NCI-H2081 treated with DMSO at 0.1 percent for 48 hours (cell line): ENCODE measurements at regions not wholly inside any gene's neighbourhood (a gene's known extent, or its start where the extent isn't known, plus 50 kb on each side); places are given as distances from the start of the nearest gene placed in this dataset.
A peak's percentile ranks its signal among the peaks of the same experiment; 100 is the strongest.
"Not testable (repeated sequence)": the region's sequence is repeated elsewhere in the genome, so short reads cannot be mapped to it uniquely, and the experiment has no call there.

Experiments used
- DNase-seq: peaks from one replicate; lab custom pipeline; 2025; lab: John Stamatoyannopoulos, UW

DNA sequence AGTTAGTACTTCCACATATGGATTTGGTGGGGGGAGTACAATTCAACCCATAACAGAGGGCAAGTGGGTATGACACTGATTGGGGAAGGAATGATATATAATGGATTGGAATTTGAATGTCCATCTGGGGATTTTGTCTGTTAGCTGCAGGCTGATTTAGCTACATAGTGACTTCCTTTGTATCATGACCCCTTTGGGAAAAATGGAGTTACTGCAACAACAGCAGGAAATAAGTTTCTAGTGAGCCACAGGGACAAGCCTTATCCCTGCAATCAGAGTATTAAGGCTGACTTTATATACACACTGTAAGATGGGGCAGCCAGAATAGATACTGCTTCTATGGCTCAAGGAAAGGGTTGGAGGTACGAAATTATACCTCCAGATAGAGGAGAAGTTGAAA is 404.4 kb upstream of the MEIS1 start:
- no peak for DNase-seq

DNA sequence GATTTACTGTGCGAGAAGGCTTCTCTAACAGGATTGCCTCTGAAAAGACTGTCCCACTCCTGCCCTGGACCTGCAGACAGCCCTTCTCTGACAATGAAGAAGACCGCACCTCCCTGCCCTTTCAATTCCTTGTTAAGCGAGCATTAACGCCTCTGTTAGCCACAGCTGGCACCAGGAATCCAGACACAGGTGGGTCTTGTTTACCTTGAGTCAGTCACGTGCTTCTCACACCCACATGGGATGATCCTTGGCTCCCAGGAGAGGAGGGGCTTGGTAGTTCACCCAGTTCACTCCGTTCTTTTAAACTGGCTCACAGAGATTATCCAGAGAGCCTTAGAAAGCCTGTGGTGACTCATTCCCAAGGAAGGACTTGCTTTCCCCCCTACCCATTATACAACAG is 410.5 kb upstream of the MEIS1 start:
- DNase-seq, result no peak

DNA sequence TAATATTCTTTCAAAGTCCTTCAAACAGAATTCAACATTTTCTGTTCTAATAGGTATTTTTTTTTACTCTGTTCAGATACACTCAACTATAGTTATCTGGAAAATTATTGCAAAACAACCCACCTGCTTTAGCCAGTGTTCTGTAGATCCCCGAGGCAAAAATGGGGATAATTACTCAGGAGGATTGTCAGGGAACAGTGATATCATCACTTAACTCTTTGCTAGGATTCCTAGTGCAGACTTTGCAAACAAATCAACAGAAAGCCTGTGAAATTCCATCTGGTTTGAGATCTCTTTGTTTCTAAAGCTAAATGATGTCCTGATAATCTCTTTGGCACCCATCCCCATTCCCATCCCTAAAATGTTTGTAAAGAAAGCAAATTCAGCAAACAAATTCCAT is 413.6 kb upstream of the MEIS1 start:
- DNase-seq, result peak; percentile 6

DNA sequence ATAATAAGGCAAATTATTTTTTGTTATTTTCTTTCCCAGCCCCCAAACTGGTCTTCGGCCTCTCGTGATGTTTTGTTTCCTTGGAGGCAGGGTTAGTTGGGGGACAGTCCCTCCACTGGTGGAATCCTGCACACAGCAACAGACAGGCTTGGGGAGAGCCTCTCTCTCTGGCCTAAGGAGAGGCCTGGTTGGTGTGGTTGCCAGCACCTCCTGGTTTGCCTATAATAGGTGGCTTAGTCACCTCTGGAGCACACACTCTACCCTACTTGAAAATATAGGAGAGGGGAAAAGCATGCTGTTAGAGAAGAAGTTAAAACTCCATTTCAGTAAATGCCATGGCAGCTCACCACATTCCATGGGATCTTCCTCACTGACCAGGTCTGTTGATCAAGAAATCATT is 417.2 kb upstream of the MEIS1 start:
- no peak for DNase-seq

DNA sequence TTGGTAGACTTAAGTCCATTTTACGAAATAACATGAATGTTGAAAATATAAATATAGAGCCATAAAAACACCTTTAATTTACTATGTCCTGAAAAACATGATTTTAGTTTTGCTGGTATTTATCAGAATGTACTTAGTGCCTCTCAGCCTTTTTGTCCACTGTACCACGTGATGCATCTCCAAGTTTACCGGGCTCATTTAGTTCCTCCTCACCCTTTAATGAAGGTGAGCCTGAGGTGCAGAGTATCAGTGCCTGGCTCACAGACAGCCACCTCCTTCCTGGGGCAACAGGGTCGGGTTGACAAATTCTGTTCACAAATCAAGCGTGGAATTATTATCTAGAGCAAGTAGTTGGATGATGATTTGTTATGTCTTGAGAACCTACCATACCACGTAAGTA is 420.5 kb upstream of the MEIS1 start:
- DNase-seq, result no peak

GRCh38 chr2:66013456-66013855 is 421.5 kb upstream of the MEIS1 start:
- no peak for DNase-seq

- DNase-seq, result no peak
These were observed 431.0 kb upstream of the MEIS1 start for GRCh38 chr2:66003931-66004330.

- DNase-seq, result no peak
These were observed 433.4 kb upstream of the MEIS1 start for GRCh38 chr2:66001538-66001937.

GRCh38 chr2:66000901-66001300 is 434.0 kb upstream of the MEIS1 start:
- no peak for DNase-seq

GRCh38 chr2:65999796-66000195 is 435.1 kb upstream of the MEIS1 start:
- DNase-seq, result no peak

GRCh38 chr2:65999103-65999502 is 435.8 kb upstream of the MEIS1 start:
- DNase-seq, result no peak

GRCh38 chr2:65997961-65998360 is 437.0 kb upstream of the MEIS1 start:
- no peak for DNase-seq

- DNase-seq, result no peak
These were observed 442.7 kb upstream of the MEIS1 start for GRCh38 chr2:65992198-65992554.

DNA sequence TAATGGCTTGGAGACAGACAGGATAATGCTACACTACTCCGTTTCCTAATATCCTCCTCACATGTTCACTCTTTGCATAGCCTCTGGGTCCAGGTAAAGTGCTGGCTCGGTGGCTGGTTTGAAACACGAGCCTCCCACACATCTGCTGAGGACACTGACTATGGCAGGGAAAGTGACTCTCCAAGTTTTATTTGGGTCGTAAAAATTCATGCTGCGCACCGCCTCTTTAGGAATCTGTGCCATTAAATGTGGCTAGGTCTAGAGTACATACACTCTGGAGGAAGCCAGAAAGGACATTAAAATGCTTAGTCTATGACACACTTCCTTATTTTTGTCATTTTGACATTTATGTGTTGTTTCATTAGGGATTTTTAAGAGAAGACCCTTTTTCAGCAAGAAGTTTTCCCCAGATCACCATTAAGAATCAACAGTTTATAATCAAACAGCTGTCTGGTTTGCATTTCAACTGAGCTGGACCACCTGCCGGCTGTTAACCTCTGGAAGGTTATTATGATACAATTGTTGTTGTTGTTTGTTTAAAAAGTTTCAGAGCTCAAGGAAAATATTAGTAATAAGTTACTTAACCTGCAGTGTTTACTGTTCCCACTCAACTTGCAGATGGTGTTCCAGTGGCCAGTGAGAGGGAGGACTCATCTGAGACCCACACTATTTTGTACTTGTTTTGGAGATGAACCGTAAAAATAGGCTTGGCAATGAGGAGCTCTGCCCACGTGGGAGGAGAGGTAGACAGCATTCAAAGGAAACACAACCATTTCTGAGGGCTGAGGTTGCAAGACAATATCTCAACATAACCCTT is 443.3 kb upstream of the MEIS1 start:
- no peak for DNase-seq

GRCh38 chr2:65985986-65986385 is 448.9 kb upstream of the MEIS1 start:
- DNase-seq, result no peak

GRCh38 chr2:65980531-65980930 is 454.4 kb upstream of the MEIS1 start:
- DNase-seq, result no peak

DNA sequence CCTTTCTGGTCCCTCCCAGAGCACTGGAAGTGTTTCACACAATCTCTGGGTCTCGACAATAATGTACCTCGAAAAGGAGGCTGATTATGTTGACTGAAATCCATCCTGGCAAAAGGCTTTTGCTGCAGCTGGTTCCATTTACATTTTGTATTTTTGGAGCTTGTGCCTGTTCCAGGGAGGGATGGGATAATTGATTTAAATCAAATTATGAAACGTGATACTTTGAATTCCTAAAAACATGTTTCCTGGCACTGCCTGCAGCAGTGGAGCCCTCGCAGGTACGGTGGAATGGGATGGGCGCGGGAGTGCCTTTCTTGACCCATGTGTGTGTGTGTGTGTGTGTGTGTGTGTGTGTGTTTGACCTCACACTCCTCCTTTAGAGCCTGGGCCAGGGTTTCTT is 455.5 kb upstream of the MEIS1 start:
- no peak for DNase-seq

GRCh38 chr2:65974067-65974723 is 460.7 kb upstream of the MEIS1 start:
- DNase-seq, result no peak

DNA sequence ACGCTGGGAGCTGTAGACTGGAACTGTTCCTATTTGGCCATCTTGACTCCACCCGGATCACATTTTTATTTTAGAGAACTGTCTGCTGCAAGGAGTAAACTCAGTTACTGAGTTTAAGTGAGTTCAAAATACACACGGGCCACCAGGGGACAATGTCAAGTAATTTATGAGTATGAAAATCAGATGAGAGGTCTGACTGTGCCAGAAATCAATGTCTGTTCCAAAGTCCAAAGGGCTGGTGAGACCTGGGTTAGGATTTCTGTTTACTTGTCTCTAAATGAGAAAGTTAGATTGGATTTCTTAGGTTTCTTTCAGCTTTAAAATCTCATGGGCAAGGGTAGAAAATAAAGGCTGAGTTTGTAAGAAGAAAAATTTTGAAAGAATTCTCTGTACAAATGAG is 465.8 kb upstream of the MEIS1 start:
- no peak for DNase-seq

DNA sequence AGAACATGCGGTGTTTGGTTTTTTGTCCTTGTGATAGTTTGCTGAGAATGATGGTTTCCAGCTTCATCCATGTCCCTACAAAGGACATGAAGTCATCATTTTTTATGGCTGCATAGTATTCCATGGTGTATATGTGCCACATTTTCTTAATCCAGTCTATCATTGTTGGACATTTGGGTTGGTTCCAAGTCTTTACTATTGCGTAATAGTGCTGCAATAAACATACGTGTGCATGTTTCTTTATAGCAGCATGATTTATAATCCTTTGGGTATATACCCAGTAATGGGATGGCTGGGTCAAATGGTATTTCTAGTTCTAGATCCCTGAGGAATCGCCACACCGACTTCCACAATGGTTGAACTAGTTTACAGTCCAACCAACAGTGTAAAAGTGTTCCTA is 471.6 kb upstream of the MEIS1 start:
- not testable (repeated sequence) for DNase-seq

DNA sequence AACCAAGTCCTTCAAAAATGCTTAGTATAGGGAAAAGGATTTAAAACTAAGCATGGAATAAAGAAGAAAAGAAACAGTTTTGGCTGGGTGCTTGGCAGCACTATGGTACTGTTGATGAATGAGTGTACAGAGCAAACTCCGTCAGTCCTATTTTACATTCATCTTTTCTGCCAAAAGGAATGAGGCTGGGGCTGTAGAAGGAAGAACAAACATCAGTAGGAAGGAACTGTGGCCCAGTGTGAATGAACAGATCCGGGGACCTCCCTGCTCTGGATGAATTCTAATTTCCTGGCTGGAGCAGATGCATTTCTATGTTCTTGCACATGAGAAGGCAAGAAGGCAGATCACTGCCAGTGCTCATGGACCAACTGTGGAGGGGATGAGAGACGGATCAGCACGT is 474.0 kb upstream of the MEIS1 start:
- no peak for DNase-seq

GRCh38 chr2:65957886-65958285 is 477.0 kb upstream of the MEIS1 start:
- DNase-seq, result no peak

DNA sequence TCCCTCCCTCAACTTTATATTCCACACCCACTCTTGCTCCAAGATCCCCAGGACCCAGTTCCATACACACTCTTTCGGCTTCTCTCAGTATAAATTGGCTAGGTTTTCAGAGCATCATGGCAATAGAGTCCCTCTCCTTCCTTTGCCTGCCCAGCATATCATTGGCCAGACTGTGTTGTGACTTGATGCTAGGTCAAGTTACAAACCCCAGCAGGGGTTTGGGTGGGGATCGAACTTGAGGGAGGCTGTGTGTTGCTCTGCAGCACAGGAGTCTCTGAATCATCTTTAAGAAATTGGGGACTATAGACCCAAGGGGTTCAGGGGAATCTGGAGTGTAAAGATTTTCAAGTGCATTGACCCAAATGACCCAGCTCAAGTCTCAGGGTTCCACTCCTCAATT is 477.5 kb upstream of the MEIS1 start:
- no peak for DNase-seq

- DNase-seq, result no peak
These were observed 479.7 kb upstream of the MEIS1 start for GRCh38 chr2:65955259-65955658.
